ENCODE measurements at regions not wholly inside any gene's neighbourhood (a gene's known extent, or its start where the extent isn't known, plus 50 kb on each side); places are given as distances from the start of the nearest gene placed in this dataset.

GRCh38 chr6:139553916-139554315 lies 179.5 kb upstream of the CITED2 start:
- FAIRE-seq (no peak), ATAC-seq (peak; percentile 49), DNase-seq (ENCODE audit: extremely low read depth in 1 of 4, low spot score in 3 of 4) (no peak)
- no peaks in the 10 kb centered on the region for H3K27me3 ChIP-seq (ENCODE audit: control insufficient read depth in 2 of 2, insufficient read depth in 2 of 2, low read length in 2 of 2)
- H3K27ac ChIP-seq (ENCODE audit: extremely low read depth, low read depth, low read length) = no peak overlapping the region
- no peak overlapping the region for H3K4me3 ChIP-seq
- no peaks in the 10 kb centered on the region for H3K9me3 ChIP-seq (replicated peaks; ENCODE audit: control insufficient read depth, insufficient read depth, low read depth, low read length)
- BruUV-seq (replicated peaks) = no TSS peak
- TF ChIP-seq ZNF174 (CRISPR knock-in tag; IDR thresholded peaks at IDR 0.05) = no peak
- TF ChIP-seq ZNF511 (CRISPR knock-in tag; IDR thresholded peaks at IDR 0.05) = no peak
- TF ChIP-seq ZNF253 (CRISPR knock-in tag; conservative IDR thresholded peaks at IDR 0.05) = no peak
- TF ChIP-seq PYGO2 (tag; IDR thresholded peaks at IDR 0.05) = no peak
- no peak for TF ChIP-seq MNT (conservative IDR thresholded peaks at IDR 0.05)
- TF ChIP-seq RBFOX2 (IDR thresholded peaks at IDR 0.05; ENCODE audit: low read depth, low read length) = no peak
- TF ChIP-seq HCFC1 (IDR thresholded peaks at IDR 0.05; ENCODE audit: low read depth, low read length) = no peak
- TF ChIP-seq ZNF75A (CRISPR knock-in tag; IDR thresholded peaks at IDR 0.05) = no peak
- TF ChIP-seq TEAD1 (CRISPR knock-in tag; IDR thresholded peaks at IDR 0.05) = no peak
- no peak for TF ChIP-seq C11orf30 (IDR thresholded peaks at IDR 0.05; ENCODE audit: low read depth)
- TF ChIP-seq POLR2B (IDR thresholded peaks at IDR 0.05; ENCODE audit: low read depth, partially characterized antibody) = no peak
- TF ChIP-seq ZNF239 (CRISPR knock-in tag; IDR thresholded peaks at IDR 0.05) = no peak
- TF ChIP-seq HMBOX1 (IDR thresholded peaks at IDR 0.05) = no peak
- no peaks in the 10 kb centered on the region for H3K79me2 ChIP-seq (ENCODE audit: control insufficient read depth, insufficient read depth, low read length)
- WGBS (ENCODE audit: insufficient coverage, low coverage, missing lambda C conversion rate) = 49% methylated on average over 7 of the region's 7 CpGs
- H2AFZ ChIP-seq (ENCODE audit: low read depth, low read length) = no peak overlapping the region; the same call in 1 of the 2 replicates
- POLR2A ChIA-PET = interaction anchor here (1.1 kb wide), 2 partner anchors 21 to 179 kb away, joined by 3 to 5 read pairs; partner anchors contain the start of gene CITED2
- no peak overlapping the region for H3K4me2 ChIP-seq (ENCODE audit: insufficient read depth, low read length)
- no peaks in the 10 kb centered on the region for H4K20me1 ChIP-seq (replicated peaks; ENCODE audit: control insufficient read depth, insufficient read depth, low read length)
- in situ Hi-C loops (cut with MboI) = no loop called here
- intact Hi-C loops (cut with micrococcal nuclease) = no loop called here
- CTCF ChIA-PET (ENCODE audit: low intra/inter-chr PET ratio) = no interaction called here
- no peaks in the 10 kb centered on the region for H3K36me3 ChIP-seq (ENCODE audit: control insufficient read depth, insufficient read depth, low read length)
- H3K9me1 ChIP-seq (ENCODE audit: control insufficient read depth, insufficient read depth, low read length) = no peaks in the 10 kb centered on the region
- no peak overlapping the region for H3K9ac ChIP-seq (ENCODE audit: insufficient read depth in 1 of 2, low read depth in 2 of 2, low read length in 2 of 2)
- H3K4me1 ChIP-seq (replicated peaks in 1 of 2; ENCODE audit: control insufficient read depth in 2 of 2, insufficient read depth in 2 of 2, low read length in 2 of 2) = no peaks in the 10 kb centered on the region

Measured in K562 (cell line).